Gastroesophageal sphincter (tissue), 3 donors: ENCODE measurements at regions not wholly inside any gene's neighbourhood (a gene's known extent, or its start where the extent isn't known, plus 50 kb on each side); places are given as distances from the start of the nearest gene placed in this dataset.

Source experiments
- EP300 ChIP-seq: sonication (generic); formaldehyde crosslinking; IDR thresholded peaks from one replicate; pipeline ENCODE4 v1.6.1; 2017; ENCODE audit warnings: antibody characterized with exemption, mild to moderate bottlenecking
- POLR2A ChIP-seq, 2 donors: fragments of 450-650 bp; IDR thresholded peaks; one replicate each; pipeline ENCODE4 v1.6.1; 2017; ENCODE audit warnings: antibody characterized with exemption in 2 of 2, mild to moderate bottlenecking in 2 of 2, moderate library complexity in 1 of 2
- POLR2AphosphoS5 ChIP-seq: sonication (generic); formaldehyde crosslinking; IDR thresholded peaks from one replicate; pipeline ENCODE4 v1.6.1; 2017; ENCODE audit warnings: antibody characterized with exemption
- TF ChIP-seq, protein P1 (sequence below), 4 experiments: fragments of 200-600 bp in 2 of 4; fragments of 450-650 bp in 2 of 4; sonication (generic) in 1 of 4; IDR thresholded peaks; one replicate each; pipeline ENCODE4 v1.5.1; 2017 to 2019; ENCODE audit warnings: antibody characterized with exemption in 4 of 4, mild to moderate bottlenecking in 2 of 4, moderate library complexity in 2 of 4

GRCh38 chr7:46969303-46970130, 612.4 kb downstream of the TNS3 start:
- TF ChIP-seq, protein P1, sequence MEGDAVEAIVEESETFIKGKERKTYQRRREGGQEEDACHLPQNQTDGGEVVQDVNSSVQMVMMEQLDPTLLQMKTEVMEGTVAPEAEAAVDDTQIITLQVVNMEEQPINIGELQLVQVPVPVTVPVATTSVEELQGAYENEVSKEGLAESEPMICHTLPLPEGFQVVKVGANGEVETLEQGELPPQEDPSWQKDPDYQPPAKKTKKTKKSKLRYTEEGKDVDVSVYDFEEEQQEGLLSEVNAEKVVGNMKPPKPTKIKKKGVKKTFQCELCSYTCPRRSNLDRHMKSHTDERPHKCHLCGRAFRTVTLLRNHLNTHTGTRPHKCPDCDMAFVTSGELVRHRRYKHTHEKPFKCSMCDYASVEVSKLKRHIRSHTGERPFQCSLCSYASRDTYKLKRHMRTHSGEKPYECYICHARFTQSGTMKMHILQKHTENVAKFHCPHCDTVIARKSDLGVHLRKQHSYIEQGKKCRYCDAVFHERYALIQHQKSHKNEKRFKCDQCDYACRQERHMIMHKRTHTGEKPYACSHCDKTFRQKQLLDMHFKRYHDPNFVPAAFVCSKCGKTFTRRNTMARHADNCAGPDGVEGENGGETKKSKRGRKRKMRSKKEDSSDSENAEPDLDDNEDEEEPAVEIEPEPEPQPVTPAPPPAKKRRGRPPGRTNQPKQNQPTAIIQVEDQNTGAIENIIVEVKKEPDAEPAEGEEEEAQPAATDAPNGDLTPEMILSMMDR (IDR thresholded peaks at IDR 0.05) = no peak
- TF ChIP-seq EP300 (no peak), POLR2AphosphoS5 (no peak), POLR2A (IDR thresholded peaks at IDR 0.05) (no peak)
